Activated T-cell treated with anti-CD3 and anti-CD28 coated beads, Interleukin-2, amount 50 U/mL, for 72 hours (primary cell): ENCODE measurements at regions not wholly inside any gene's neighbourhood (a gene's known extent, or its start where the extent isn't known, plus 50 kb on each side); places are given as distances from the start of the nearest gene placed in this dataset.

Experiments
- ATAC-seq, 2 donors: fragments of 150-1000 bp; cut with Tn5 transposase; replicated peaks in 1 of 2; 2 replicates each; pipeline ENCODE4 v1.10.0; 2021; ENCODE audit warnings: moderate library complexity in 2 of 2, mild to moderate bottlenecking in 1 of 2
- DNase-seq, 2 donors: peaks; one replicate each; pipeline ENCODE4 v3.0.0; 2021 to 2022; ENCODE audit warnings: mixed read lengths in 1 of 2
- H3K27ac Mint-ChIP-seq: one replicate; pipeline ENCODE4 v1.8.0; 2022; ENCODE audit warnings: mild to moderate bottlenecking, moderate library complexity, mixed read lengths
- H3K27me3 Mint-ChIP-seq: one replicate; pipeline ENCODE4 v1.8.0; 2022; ENCODE audit warnings: low read depth, mixed read lengths
- H3K36me3 Mint-ChIP-seq, 2 donors: one replicate each; pipeline ENCODE4 v1.8.0; 2022; ENCODE audit warnings: mixed read lengths in 2 of 2, mild to moderate bottlenecking in 1 of 2; ENCODE audit not compliant: insufficient read depth in 2 of 2
- H3K4me1 Mint-ChIP-seq: one replicate; pipeline ENCODE4 v1.8.0; 2022; ENCODE audit warnings: low read depth, mixed read lengths
- H3K4me3 Mint-ChIP-seq, 2 donors: one replicate each; pipeline ENCODE4 v1.8.0; 2022; ENCODE audit warnings: mild to moderate bottlenecking in 2 of 2, mixed read lengths in 2 of 2, moderate library complexity in 2 of 2
- H3K9me3 Mint-ChIP-seq, 2 donors: one replicate each; pipeline ENCODE4 v1.8.0; 2022; ENCODE audit warnings: mixed read lengths in 2 of 2

DNA sequence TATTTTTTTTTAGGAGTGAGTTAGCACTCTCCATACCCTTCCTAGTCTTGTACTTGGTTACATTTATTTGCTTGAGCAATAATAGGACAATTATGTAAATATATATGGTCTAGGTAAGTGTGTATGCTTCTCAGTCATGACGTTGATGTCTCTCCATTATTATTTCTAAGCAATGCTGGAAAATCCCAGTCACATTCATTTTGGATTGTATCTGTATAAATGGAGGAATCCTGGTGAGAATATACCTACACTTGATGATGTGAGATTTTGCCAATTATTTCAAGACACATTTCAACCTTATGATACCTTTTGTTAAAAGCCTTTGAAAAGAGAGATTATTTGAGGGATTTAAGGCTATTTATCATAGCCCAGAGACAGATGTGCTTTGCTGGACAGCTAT lies 2244.5 kb upstream of the WWC1 start:
- no peak overlapping the region for H3K4me3 Mint-ChIP-seq
- no peaks in the 10 kb centered on the region for H3K4me1 Mint-ChIP-seq
- H3K9me3 Mint-ChIP-seq, result peaks cover 4 to 5% of the 10 kb centered on the region in 2 donors
- no peak overlapping the region for H3K27ac Mint-ChIP-seq
- DNase-seq, result no peak
- H3K27me3 Mint-ChIP-seq, result no peaks in the 10 kb centered on the region
- H3K36me3 Mint-ChIP-seq, result peaks cover 0 to 1% of the 10 kb centered on the region in 2 donors
- ATAC-seq, result no peak

DNA sequence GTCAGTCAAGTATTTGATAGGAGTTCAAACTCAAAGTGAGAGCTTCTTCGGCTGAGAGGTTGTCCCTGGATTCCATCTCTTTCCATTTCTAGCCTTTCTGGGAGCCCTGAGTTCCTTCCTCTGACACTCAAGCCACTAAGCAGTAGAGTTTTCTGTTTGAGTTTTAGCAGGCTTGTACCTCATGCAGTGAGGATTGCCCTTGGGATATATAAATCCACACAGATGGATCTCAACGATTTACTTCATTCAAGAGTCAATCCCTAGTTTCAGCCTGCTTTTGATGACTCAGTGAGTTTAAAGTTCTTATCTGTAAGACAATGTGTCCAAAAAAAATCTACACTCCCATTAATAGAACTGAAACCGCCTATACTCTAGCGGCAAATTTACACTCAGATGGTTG lies 2240.9 kb upstream of the WWC1 start:
- Mint-ChIP-seq H3K27me3 (no peaks in the 10 kb centered on the region), H3K27ac (no peak overlapping the region), H3K36me3 (peaks cover 0 to 2% of the 10 kb centered on the region in 2 donors), H3K4me3 (no peak overlapping the region), H3K9me3 (peaks cover 5 to 7% of the 10 kb centered on the region in 2 donors), H3K4me1 (no peaks in the 10 kb centered on the region)
- no peak for DNase-seq
- no peak for ATAC-seq

DNA sequence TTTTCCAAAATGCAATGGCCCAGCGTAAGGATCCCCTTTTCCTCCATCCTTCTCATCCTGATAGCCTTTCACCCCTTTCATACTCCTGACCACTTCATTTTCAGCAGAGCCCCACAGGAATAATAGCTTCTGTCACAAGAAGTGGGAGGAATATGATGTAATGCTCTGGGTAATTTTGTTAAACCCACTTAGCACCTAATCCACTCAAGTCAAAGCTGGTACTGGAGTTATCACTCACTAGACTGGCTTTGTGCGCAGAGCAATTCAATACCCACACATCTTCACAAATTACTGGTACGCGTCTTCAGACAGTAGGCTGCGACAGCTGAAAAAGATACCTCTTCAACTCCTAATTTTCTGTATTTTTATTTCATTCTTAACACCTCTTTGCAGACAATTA lies 2232.8 kb upstream of the WWC1 start:
- Mint-ChIP-seq H3K4me3 (no peak overlapping the region), H3K9me3 (peaks cover 3 to 6% of the 10 kb centered on the region in 2 donors), H3K27me3 (no peaks in the 10 kb centered on the region), H3K36me3 (peaks cover 0 to 3% of the 10 kb centered on the region in 2 donors), H3K4me1 (no peaks in the 10 kb centered on the region), H3K27ac (no peak overlapping the region)
- ATAC-seq, result no peak
- DNase-seq, result no peak

DNA sequence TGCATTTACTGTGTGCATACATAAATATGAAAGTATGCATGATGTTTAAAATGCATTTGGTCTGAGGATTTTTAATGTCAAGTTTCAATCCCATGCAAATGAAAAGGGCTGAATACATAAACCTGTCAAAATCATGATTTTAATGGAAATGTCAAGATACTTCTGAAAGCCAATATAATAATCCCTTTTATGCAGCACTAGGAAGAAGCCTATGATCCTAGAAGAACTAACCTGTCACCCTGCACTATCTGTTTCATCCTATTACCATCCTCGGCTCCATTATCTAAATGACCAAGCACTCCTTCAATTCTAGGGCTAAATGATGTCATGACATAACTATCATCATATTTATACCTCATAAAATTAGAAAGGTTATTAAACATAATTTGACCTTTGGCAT lies 2229.4 kb upstream of the WWC1 start:
- Mint-ChIP-seq H3K4me1 (no peaks in the 10 kb centered on the region), H3K27ac (no peak overlapping the region), H3K9me3 (peaks cover 4 to 7% of the 10 kb centered on the region in 2 donors), H3K4me3 (no peak overlapping the region), H3K36me3 (no peaks in the 10 kb centered on the region), H3K27me3 (no peaks in the 10 kb centered on the region)
- no peak for DNase-seq
- no peak for ATAC-seq

DNA sequence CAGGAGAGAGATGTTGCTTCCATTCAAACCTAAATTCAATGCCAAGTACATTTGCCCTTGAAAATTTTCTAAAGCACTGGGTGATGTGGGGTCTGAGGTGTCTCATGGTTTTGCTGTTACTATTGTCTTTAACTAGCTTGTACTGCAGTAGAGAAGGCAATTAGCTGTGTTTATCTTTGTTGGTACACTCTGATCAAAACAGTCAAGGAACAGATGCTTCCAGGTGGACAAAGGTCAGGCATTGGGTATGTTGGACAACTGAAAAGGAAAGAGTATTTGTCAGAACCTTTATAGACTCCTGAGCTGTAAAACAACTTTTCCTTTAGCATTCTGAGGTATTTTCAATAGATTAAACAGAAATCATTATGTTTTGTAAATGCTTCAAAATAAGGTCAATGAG lies 2228.7 kb upstream of the WWC1 start:
- no peak overlapping the region for H3K4me3 Mint-ChIP-seq
- no peaks in the 10 kb centered on the region for H3K36me3 Mint-ChIP-seq
- H3K27ac Mint-ChIP-seq, result no peak overlapping the region
- peaks cover 2 to 7% of the 10 kb centered on the region in 2 donors for H3K9me3 Mint-ChIP-seq
- DNase-seq (no peak), ATAC-seq (no peak)
- no peaks in the 10 kb centered on the region for H3K27me3 Mint-ChIP-seq
- no peaks in the 10 kb centered on the region for H3K4me1 Mint-ChIP-seq

DNA sequence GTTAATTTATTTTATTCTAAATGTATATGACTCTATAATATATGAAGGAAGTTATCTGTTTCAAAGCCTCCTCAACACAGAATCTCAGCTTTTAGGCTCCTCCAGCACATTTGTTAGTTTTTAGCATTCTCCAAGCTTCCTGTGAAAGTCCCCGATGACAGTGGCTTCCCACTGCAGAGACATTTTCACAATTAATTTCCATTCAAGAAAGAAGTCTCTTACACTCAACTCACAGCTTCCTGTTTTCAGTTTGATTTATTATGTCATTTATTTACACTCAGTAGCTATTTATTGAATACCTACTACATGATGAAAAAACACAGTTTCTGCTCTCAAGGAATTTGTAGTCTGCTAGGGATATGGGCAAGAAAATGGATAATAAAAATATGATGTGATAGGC lies 2228.2 kb upstream of the WWC1 start:
- DNase-seq (no peak), ATAC-seq (no peak)
- no peaks in the 10 kb centered on the region for H3K36me3 Mint-ChIP-seq
- no peaks in the 10 kb centered on the region for H3K27me3 Mint-ChIP-seq
- peaks cover 5 to 7% of the 10 kb centered on the region in 2 donors for H3K9me3 Mint-ChIP-seq
- H3K4me1 Mint-ChIP-seq, result no peaks in the 10 kb centered on the region
- H3K4me3 Mint-ChIP-seq, result no peak overlapping the region
- no peak overlapping the region for H3K27ac Mint-ChIP-seq

DNA sequence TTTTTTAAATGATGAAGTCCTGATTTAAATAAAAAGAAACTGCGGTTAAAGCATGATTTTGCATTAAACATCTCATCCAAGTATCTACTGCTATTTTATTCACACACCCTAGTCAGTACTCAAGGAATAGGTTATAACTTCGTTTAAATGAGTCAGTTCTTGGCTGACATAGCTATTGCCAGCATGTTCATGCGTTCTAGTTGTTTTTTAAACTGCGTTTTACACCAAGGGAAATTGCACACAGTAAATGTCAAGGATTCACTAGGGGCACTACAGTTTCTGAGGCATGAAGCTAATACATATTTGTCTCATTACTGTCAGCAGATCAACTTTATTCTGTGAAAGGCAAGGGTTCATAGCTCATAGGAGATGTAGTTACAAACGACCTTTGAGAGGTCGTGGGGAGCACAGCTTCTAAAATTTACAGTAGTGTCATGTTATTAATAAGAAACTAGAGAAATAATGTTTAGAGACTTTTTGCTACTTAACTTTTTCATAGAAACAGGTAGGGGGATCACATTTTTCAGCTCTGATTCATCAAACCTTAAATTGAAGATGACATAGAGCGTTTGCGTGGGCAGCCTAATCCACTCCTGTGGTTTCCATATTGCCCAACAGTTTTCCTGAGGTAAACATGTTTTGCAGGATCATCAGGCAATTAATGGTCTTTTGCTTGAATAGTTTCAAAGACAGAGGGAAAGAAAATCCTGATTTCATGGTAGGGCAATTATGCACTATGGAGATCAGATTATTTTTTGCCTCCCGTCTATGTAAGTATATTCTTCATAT lies 2222.7 kb upstream of the WWC1 start:
- DNase-seq (no peak), ATAC-seq (no peak)
- no peak overlapping the region for H3K27ac Mint-ChIP-seq
- H3K36me3 Mint-ChIP-seq, result no peaks in the 10 kb centered on the region
- H3K4me1 Mint-ChIP-seq, result no peaks in the 10 kb centered on the region
- H3K9me3 Mint-ChIP-seq, result peaks cover 8 to 17% of the 10 kb centered on the region in 2 donors
- no peak overlapping the region for H3K4me3 Mint-ChIP-seq
- no peaks in the 10 kb centered on the region for H3K27me3 Mint-ChIP-seq

DNA sequence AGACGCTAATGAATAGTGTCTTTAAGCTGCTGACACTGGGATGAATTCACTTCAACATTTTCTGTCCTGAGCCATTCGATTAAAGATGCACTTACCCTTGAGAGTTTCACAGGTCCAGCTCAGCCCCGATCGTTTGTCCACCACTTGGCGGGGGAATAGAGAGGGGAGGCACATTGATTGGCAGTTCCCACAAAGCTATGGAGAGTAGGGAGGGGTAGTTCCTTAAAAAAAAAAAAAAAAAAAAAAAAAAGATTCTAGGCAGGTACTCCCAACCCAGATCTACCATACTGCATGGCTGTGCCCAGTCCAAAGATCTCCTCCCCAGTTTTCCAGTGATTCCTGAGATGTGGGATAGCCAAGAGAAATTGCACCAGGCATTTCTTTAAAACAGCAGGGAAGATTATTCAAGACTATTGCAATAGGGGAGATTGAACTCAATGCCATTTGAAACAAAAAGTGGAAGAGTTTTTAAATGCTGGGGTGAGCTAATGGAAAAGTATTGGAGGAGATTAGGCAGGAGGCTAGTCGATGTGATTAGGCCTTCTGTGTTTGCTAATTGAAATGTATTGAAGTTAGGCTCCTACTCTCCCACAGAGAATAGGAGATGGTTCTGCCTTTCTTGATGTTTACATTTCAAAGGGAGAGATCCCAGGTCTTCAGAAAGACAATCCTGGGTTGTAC lies 2217.4 kb upstream of the WWC1 start:
- ATAC-seq, result no peak
- Mint-ChIP-seq H3K36me3 (no peaks in the 10 kb centered on the region), H3K27ac (no peak overlapping the region), H3K4me3 (no peak overlapping the region), H3K4me1 (no peaks in the 10 kb centered on the region), H3K27me3 (no peaks in the 10 kb centered on the region), H3K9me3 (peaks cover 6 to 12% of the 10 kb centered on the region in 2 donors)
- DNase-seq, result no peak

DNA sequence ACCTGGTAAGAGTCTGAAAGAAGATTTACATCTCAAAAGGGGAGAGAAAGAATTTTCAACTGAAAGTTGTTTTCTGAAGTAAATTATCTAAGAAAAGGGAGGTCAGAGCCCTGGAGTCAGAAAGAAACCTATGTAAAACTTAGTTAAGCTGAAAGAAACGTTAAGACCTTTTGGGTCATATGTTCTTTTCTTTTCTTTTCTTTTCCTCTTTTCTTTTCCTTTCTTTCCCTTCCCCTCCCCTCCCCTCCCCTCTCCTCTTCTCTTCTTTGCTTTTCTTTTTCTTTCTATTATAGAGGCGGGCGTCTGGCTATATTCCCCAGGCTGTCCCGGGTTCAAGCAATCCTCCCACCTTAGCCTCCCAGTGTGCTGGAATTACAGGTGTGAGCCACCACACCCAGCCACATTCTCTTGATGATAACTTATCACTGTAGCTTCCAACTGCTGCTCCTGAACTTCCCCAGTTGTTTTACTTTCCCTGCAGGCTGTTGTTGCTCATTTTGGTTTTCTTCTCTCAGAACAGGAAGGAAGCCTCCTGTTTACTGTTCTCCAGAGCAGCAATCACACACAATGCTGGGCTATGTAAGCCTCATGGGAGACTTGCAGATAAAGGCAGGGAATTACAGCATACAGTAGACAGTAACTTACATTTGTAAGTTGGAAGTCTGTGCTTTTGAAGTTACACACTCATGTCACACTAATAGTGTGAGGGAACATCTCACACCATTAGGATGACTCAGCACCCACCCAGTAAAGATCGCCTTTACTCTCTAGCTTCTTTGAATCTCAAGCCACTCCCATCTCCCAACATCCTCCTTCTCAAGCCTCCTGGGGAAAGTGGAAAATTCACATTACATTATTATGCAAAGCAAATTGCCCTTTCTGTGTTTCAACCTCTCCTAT lies 2216.6 kb upstream of the WWC1 start:
- DNase-seq, result no peak
- ATAC-seq, result no peak
- H3K4me1 Mint-ChIP-seq, result no peaks in the 10 kb centered on the region
- peaks cover 6 to 12% of the 10 kb centered on the region in 2 donors for H3K9me3 Mint-ChIP-seq
- H3K27ac Mint-ChIP-seq, result no peak overlapping the region
- no peak overlapping the region for H3K4me3 Mint-ChIP-seq
- no peaks in the 10 kb centered on the region for H3K27me3 Mint-ChIP-seq
- no peaks in the 10 kb centered on the region for H3K36me3 Mint-ChIP-seq

DNA sequence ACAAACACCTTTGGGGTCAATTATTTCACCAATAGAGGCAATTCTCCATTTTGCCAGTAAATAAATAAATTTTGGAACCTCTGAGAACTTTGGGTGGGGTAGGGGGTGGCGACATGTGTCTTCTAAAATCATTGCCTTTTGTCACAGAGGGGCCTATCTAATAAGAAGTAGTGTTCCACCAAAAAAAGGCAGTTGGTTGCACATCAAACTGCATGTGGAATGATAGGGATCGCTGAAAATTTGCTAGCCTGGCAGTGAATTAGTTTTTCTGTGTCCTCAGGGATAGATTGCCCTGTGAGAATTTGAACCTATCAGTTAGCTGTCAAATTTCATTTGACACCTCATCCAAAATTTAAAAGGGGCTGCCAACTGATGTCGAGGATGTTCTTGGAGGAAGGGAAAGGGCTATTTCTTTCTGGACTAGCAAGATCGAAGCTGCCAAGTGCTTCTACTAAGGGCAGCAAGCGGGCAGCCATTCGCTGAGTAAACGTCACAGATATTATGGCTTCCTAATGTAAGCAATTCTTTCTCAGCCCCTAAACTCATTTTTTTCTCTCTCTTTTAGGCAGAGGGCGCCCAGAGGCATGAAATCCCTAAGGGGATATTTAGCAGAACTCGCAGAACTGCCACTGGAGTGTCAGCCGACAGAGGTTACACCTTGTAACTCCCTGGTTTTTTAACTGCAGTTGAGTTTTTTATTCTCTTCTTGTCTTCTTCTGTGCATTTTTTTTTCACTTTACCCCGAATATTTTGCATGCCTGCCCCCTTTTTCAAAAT lies 2208.1 kb upstream of the WWC1 start:
- no peaks in the 10 kb centered on the region for H3K4me1 Mint-ChIP-seq
- H3K9me3 Mint-ChIP-seq, result peaks cover 4 to 13% of the 10 kb centered on the region in 2 donors
- DNase-seq (no peak), ATAC-seq (no peak)
- peaks cover 0 to 2% of the 10 kb centered on the region in 2 donors for H3K36me3 Mint-ChIP-seq
- H3K27ac Mint-ChIP-seq, result no peak overlapping the region
- no peaks in the 10 kb centered on the region for H3K27me3 Mint-ChIP-seq
- no peak overlapping the region for H3K4me3 Mint-ChIP-seq

DNA sequence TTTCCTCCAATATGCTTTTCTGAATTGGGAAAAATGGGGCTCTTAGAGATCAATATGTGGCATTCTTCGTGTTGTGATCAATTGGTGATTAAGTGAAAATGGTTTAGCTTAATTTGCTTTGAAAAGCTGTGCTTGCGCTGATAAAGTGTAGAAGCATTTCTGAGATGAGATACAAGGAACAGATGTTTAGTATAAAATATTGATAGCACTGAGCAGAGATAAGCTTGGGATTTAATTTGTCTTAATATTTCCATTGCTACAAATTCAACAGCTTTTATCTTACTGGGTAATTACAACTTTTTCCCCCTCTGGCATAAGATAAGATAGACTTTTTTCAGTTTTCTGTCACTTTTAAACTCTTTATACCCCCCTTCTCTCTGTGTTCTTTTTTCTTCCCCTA lies 2204.9 kb upstream of the WWC1 start:
- no peak overlapping the region for H3K27ac Mint-ChIP-seq
- peaks cover 0 to 2% of the 10 kb centered on the region in 2 donors for H3K36me3 Mint-ChIP-seq
- DNase-seq, result no peak
- no peaks in the 10 kb centered on the region for H3K27me3 Mint-ChIP-seq
- H3K4me3 Mint-ChIP-seq, result no peak overlapping the region
- no peak for ATAC-seq
- H3K4me1 Mint-ChIP-seq, result no peaks in the 10 kb centered on the region
- peaks cover 3 to 12% of the 10 kb centered on the region in 2 donors for H3K9me3 Mint-ChIP-seq

DNA sequence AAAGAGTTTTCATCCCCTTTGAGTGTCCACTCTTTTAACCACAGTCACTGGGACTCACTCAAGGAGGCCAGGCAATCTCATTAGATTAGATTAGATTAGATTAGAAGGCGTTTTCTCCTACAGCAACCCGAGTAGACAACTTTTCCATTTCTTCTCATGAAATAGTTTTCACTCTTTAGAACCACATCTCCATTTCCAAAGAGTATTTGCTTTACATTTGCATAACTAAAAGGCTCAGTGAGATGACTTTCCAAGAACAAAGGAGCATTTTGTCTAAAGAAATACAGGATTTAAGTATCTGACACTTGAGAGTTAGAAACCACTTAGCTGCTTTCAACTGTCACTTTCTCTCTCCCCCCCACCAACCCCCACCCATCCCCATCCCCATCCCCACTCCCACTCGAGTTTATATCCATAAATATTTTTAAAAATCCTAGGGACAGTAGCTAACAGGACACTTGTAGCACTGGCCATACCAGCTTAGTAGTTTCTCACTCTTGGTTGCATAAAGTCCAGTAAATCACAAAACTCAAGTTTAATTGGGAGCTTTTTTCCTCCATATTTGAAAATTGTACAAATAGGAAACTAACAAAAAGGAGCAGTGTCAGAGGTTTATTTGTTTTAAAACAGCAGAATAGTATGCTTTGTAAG lies 2202.9 kb upstream of the WWC1 start:
- H3K27me3 Mint-ChIP-seq, result no peaks in the 10 kb centered on the region
- no peak overlapping the region for H3K4me3 Mint-ChIP-seq
- no peak overlapping the region for H3K27ac Mint-ChIP-seq
- H3K36me3 Mint-ChIP-seq, result peaks cover 0 to 2% of the 10 kb centered on the region in 2 donors
- no peaks in the 10 kb centered on the region for H3K4me1 Mint-ChIP-seq
- DNase-seq (no peak), ATAC-seq (no peak)
- peaks cover 5 to 15% of the 10 kb centered on the region in 2 donors for H3K9me3 Mint-ChIP-seq
